GM23338 (cell line): ENCODE measurements at regions not wholly inside any gene's neighbourhood (a gene's known extent, or its start where the extent isn't known, plus 50 kb on each side); places are given as distances from the start of the nearest gene placed in this dataset.
"Not testable (repeated sequence)": the region's sequence is repeated elsewhere in the genome, so short reads cannot be mapped to it uniquely, and the experiment has no call there.

Source experiments
- EZH2phosphoT487 ChIP-seq: fragments of 200-600 bp; sonication (generic); IDR thresholded peaks from one replicate; pipeline ENCODE4 v1.8.1; 2018; ENCODE audit warnings: antibody characterized with exemption; ENCODE audit not compliant: unreplicated experiment
- TF ChIP-seq, protein P1 (sequence below), 2 experiments: fragments of 200-600 bp in 1 of 2; sonication (generic) in 1 of 2; conservative IDR thresholded peaks; 2 replicates each; pipeline versions ENCODE4 v1.5.1 to v1.6.1; 2016 to 2017; ENCODE audit warnings: antibody characterized with exemption in 2 of 2, low read depth in 2 of 2, mild to moderate bottlenecking in 2 of 2, moderate library complexity in 1 of 2
- TF ChIP-seq, protein P2 (sequence below): IDR thresholded peaks from one replicate; pipeline ENCODE4 v1.6.1; 2018; ENCODE audit warnings: antibody characterized with exemption; ENCODE audit not compliant: unreplicated experiment

DNA sequence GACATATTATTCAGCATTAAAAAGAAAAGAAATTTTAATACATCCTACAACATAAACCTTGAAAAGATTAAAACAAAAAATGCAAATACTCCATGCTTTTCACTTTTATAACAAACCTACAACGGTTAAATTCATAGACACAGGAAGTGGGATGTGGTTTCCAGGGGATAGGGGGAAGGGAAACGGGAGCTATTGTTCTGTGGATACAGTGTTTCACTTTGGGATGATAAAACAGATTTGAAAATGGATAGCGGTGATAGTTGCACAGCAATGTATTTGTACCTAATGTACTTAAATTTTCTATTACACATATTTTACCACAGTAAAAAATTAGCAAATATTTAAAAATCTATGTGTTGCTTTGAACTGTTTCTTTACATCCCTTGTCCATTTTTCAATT lies 368.0 kb downstream of the CDY2B start:
- TF ChIP-seq, protein P1, sequence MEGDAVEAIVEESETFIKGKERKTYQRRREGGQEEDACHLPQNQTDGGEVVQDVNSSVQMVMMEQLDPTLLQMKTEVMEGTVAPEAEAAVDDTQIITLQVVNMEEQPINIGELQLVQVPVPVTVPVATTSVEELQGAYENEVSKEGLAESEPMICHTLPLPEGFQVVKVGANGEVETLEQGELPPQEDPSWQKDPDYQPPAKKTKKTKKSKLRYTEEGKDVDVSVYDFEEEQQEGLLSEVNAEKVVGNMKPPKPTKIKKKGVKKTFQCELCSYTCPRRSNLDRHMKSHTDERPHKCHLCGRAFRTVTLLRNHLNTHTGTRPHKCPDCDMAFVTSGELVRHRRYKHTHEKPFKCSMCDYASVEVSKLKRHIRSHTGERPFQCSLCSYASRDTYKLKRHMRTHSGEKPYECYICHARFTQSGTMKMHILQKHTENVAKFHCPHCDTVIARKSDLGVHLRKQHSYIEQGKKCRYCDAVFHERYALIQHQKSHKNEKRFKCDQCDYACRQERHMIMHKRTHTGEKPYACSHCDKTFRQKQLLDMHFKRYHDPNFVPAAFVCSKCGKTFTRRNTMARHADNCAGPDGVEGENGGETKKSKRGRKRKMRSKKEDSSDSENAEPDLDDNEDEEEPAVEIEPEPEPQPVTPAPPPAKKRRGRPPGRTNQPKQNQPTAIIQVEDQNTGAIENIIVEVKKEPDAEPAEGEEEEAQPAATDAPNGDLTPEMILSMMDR (conservative IDR thresholded peaks at IDR 0.05; ENCODE audit: low read depth in 2 of 2) = not testable (repeated sequence)
- TF ChIP-seq, protein P2, sequence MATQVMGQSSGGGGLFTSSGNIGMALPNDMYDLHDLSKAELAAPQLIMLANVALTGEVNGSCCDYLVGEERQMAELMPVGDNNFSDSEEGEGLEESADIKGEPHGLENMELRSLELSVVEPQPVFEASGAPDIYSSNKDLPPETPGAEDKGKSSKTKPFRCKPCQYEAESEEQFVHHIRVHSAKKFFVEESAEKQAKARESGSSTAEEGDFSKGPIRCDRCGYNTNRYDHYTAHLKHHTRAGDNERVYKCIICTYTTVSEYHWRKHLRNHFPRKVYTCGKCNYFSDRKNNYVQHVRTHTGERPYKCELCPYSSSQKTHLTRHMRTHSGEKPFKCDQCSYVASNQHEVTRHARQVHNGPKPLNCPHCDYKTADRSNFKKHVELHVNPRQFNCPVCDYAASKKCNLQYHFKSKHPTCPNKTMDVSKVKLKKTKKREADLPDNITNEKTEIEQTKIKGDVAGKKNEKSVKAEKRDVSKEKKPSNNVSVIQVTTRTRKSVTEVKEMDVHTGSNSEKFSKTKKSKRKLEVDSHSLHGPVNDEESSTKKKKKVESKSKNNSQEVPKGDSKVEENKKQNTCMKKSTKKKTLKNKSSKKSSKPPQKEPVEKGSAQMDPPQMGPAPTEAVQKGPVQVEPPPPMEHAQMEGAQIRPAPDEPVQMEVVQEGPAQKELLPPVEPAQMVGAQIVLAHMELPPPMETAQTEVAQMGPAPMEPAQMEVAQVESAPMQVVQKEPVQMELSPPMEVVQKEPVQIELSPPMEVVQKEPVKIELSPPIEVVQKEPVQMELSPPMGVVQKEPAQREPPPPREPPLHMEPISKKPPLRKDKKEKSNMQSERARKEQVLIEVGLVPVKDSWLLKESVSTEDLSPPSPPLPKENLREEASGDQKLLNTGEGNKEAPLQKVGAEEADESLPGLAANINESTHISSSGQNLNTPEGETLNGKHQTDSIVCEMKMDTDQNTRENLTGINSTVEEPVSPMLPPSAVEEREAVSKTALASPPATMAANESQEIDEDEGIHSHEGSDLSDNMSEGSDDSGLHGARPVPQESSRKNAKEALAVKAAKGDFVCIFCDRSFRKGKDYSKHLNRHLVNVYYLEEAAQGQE = not testable (repeated sequence)
- not testable (repeated sequence) for TF ChIP-seq EZH2phosphoT487
